Mesendoderm (in vitro differentiated cells): ENCODE measurements at regions not wholly inside any gene's neighbourhood (a gene's known extent, or its start where the extent isn't known, plus 50 kb on each side); places are given as distances from the start of the nearest gene placed in this dataset.

ENCODE experiments used
- DNase-seq: peaks from one replicate; pipeline ENCODE4 v3.0.0; 2013
- H2AK5ac ChIP-seq: 2 replicates; pipeline ENCODE4 v1.6.1; 2013; ENCODE audit warnings: low read length, inconsistent platforms
- H2BK120ac ChIP-seq: 2 replicates; pipeline ENCODE4 v1.6.1; 2013; ENCODE audit warnings: low read depth, mild to moderate bottlenecking, low read length, moderate library complexity, mixed read lengths
- H2BK15ac ChIP-seq: replicated peaks from 2 replicates; pipeline ENCODE4 v1.6.1; 2013; ENCODE audit warnings: low read depth, mild to moderate bottlenecking, moderate library complexity
- H2BK5ac ChIP-seq: 2 replicates; pipeline ENCODE4 v1.6.1; 2013; ENCODE audit warnings: low read length, inconsistent platforms
- H3K18ac ChIP-seq: 2 replicates; pipeline ENCODE4 v1.6.1; 2013; ENCODE audit warnings: mild to moderate bottlenecking, low read length, mixed read lengths
- H3K23ac ChIP-seq: one replicate; pipeline ENCODE4 v1.6.1; 2013; ENCODE audit warnings: low read length
- H3K27ac ChIP-seq: 2 replicates; pipeline ENCODE4 v1.5.1; 2013; ENCODE audit warnings: low read depth, mild to moderate bottlenecking, inconsistent platforms, low read length, moderate library complexity
- H3K27me3 ChIP-seq: 2 replicates; pipeline ENCODE4 v1.6.1; 2013; ENCODE audit warnings: low read length, control low read depth, mild to moderate bottlenecking, inconsistent platforms; ENCODE audit not compliant: insufficient read depth, poor library complexity
- H3K36me3 ChIP-seq: 2 replicates; pipeline ENCODE4 v1.6.1; 2013; ENCODE audit warnings: low read length, inconsistent platforms; ENCODE audit not compliant: control insufficient read depth, insufficient read depth
- H3K4ac ChIP-seq: one replicate; pipeline ENCODE4 v1.6.1; 2013; ENCODE audit warnings: low read depth, mild to moderate bottlenecking, low read length, moderate library complexity
- H3K4me1 ChIP-seq: 2 replicates; pipeline ENCODE4 v1.6.1; 2013; ENCODE audit warnings: low read depth, low read length, inconsistent platforms; ENCODE audit not compliant: control insufficient read depth
- H3K4me2 ChIP-seq: 2 replicates; pipeline ENCODE4 v1.6.1; 2013; ENCODE audit warnings: low read length
- H3K4me3 ChIP-seq: 2 replicates; pipeline ENCODE4 v1.5.1; 2013; ENCODE audit warnings: mild to moderate bottlenecking, low read length
- H3K56ac ChIP-seq: one replicate; pipeline ENCODE4 v1.6.1; 2013; ENCODE audit warnings: low read length
- H3K79me1 ChIP-seq: 2 replicates; pipeline ENCODE4 v1.6.1; 2013; ENCODE audit warnings: low read length, inconsistent platforms
- H3K79me2 ChIP-seq: 2 replicates; pipeline ENCODE4 v1.6.1; 2013; ENCODE audit warnings: mild to moderate bottlenecking, low read length; ENCODE audit not compliant: control insufficient read depth, insufficient read depth
- H3K9ac ChIP-seq: 2 replicates; pipeline ENCODE4 v1.6.1; 2013; ENCODE audit warnings: low read length, inconsistent platforms
- H4K5ac ChIP-seq: one replicate; pipeline ENCODE4 v1.6.1; 2013; ENCODE audit warnings: low read length
- H4K8ac ChIP-seq: one replicate; pipeline ENCODE4 v1.6.1; 2013; ENCODE audit warnings: low read depth, mild to moderate bottlenecking, control low read depth, low read length, moderate library complexity
- WGBS: extraction: QIAGEN DNeasy Blood & Tissue Kit; methylation state at CpG from one replicate; pipeline ENCODE4 v1.1.7; 2013; ENCODE audit warnings: low lambda C conversion rate, missing lambda C conversion rate; ENCODE audit not compliant: insufficient coverage; ENCODE audit errors: extremely low coverage; 5-methylcytosine and 5-hydroxymethylcytosine counted together

- Histone ChIP-seq H3K9ac (no peak overlapping the region), H2AK5ac (no peak overlapping the region), H3K4me3 (no peak overlapping the region), H3K23ac (no peak overlapping the region), H4K5ac (no peak overlapping the region), H2BK5ac (no peak overlapping the region), H4K8ac (no peak overlapping the region), H3K36me3 (no peaks in the 10 kb centered on the region), H2BK15ac (no peak overlapping the region), H3K79me2 (no peaks in the 10 kb centered on the region), H2BK120ac (no peak overlapping the region), H3K18ac (no peak overlapping the region), H3K27me3 (no peaks in the 10 kb centered on the region), H3K56ac (no peak overlapping the region), H3K4me1 (no peaks in the 10 kb centered on the region), H3K4ac (no peak overlapping the region), H3K79me1 (no peaks in the 10 kb centered on the region), H3K27ac (no peak overlapping the region), H3K4me2 (no peak overlapping the region)
- WGBS: no CpG with 5 or more reads among the region's 1 CpG
- no peak for DNase-seq
These were observed 67.5 kb downstream of the PRR32 start for GRCh38 chrX:126886997-126887396.

GRCh38 chrX:126900937-126901336 lies 81.4 kb downstream of the PRR32 start:
- no CpG with 5 or more reads among the region's 3 CpGs for WGBS
- H3K36me3 ChIP-seq: no peaks in the 10 kb centered on the region
- no peak overlapping the region for H4K8ac ChIP-seq
- H3K27me3 ChIP-seq: no peaks in the 10 kb centered on the region
- no peak overlapping the region for H2BK5ac ChIP-seq
- H3K56ac ChIP-seq: no peak overlapping the region
- no peak overlapping the region for H3K18ac ChIP-seq
- H3K4me1 ChIP-seq: no peaks in the 10 kb centered on the region
- H3K79me1 ChIP-seq: no peaks in the 10 kb centered on the region
- no peak overlapping the region for H3K4ac ChIP-seq
- no peak overlapping the region for H3K4me2 ChIP-seq
- no peak overlapping the region for H2BK15ac ChIP-seq
- H2BK120ac ChIP-seq: no peak overlapping the region
- no peak overlapping the region for H2AK5ac ChIP-seq
- no peak overlapping the region for H3K4me3 ChIP-seq
- no peak overlapping the region for H3K23ac ChIP-seq
- no peak for DNase-seq
- H3K27ac ChIP-seq: no peak overlapping the region
- no peak overlapping the region for H3K9ac ChIP-seq
- no peaks in the 10 kb centered on the region for H3K79me2 ChIP-seq
- H4K5ac ChIP-seq: no peak overlapping the region

DNA sequence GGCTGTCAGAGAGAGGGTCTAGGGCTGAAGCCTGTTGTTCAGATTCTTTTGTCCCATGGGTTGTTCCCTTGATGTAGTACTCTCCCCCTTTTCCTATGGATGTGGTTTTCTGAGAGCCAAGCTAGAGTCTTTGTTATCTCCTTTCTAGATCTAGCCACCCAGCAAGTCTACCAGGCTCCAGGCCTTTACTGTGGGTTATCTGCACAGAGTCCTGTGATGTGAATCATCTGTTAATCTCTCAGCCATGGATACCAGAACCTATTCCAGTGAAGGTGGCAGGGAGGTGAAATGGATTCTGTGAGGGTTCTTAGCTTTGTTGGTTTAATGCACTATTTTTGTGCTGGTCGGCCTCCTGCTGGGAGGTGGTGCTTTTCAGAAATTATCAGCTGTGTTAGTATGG lies 109.5 kb downstream of the PRR32 start:
- Histone ChIP-seq H3K79me1 (no peaks in the 10 kb centered on the region), H3K23ac (no peak overlapping the region), H3K27me3 (no peaks in the 10 kb centered on the region), H2AK5ac (no peak overlapping the region), H4K8ac (no peak overlapping the region), H3K56ac (no peak overlapping the region), H3K4ac (no peak overlapping the region), H2BK120ac (no peak overlapping the region), H2BK5ac (no peak overlapping the region), H3K18ac (no peak overlapping the region), H2BK15ac (no peak overlapping the region), H3K4me3 (no peak overlapping the region), H3K4me1 (no peaks in the 10 kb centered on the region), H4K5ac (no peak overlapping the region), H3K79me2 (no peaks in the 10 kb centered on the region), H3K4me2 (no peak overlapping the region), H3K9ac (no peak overlapping the region), H3K27ac (no peak overlapping the region), H3K36me3 (no peaks in the 10 kb centered on the region)
- peak; percentile 7 for DNase-seq
- WGBS: no CpG with 5 or more reads among the region's 1 CpG

DNA sequence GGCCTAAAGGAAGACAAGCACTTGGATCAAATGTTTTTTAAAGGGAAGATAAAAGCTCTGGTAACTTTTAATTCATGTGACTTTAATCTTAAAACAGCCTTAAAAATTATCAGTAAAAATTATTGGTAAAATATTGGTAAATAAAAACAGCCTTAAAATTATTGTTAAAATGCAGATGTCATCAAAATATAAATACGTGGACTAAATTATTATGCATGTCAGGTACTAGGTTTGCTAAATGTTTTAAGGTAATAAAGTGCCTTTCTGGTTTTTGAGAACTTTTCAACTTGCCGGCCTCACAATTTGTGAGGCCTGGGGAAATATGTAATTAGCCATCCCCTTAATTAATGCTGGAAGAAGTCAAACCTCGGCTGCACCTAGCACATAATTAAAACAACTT lies 147.7 kb downstream of the PRR32 start:
- no peak overlapping the region for H3K4ac ChIP-seq
- H3K79me2 ChIP-seq: no peaks in the 10 kb centered on the region
- no peak overlapping the region for H2BK120ac ChIP-seq
- no peak for DNase-seq
- no peak overlapping the region for H4K5ac ChIP-seq
- H3K56ac ChIP-seq: no peak overlapping the region
- no peak overlapping the region for H4K8ac ChIP-seq
- no peaks in the 10 kb centered on the region for H3K27me3 ChIP-seq
- H3K23ac ChIP-seq: no peak overlapping the region
- no peak overlapping the region for H3K27ac ChIP-seq
- no peak overlapping the region for H3K18ac ChIP-seq
- no peak overlapping the region for H2BK15ac ChIP-seq
- H3K36me3 ChIP-seq: no peaks in the 10 kb centered on the region
- H2BK5ac ChIP-seq: no peak overlapping the region
- no peak overlapping the region for H3K9ac ChIP-seq
- no peaks in the 10 kb centered on the region for H3K79me1 ChIP-seq
- H3K4me3 ChIP-seq: no peak overlapping the region
- H3K4me1 ChIP-seq: no peaks in the 10 kb centered on the region
- no peak overlapping the region for H2AK5ac ChIP-seq
- WGBS: no CpG with 5 or more reads among the region's 3 CpGs
- H3K4me2 ChIP-seq: no peak overlapping the region

GRCh38 chrX:126982158-126982557 lies 162.6 kb downstream of the PRR32 start:
- H2AK5ac ChIP-seq: no peak overlapping the region
- no peak overlapping the region for H3K4me3 ChIP-seq
- H3K36me3 ChIP-seq: no peaks in the 10 kb centered on the region
- no peaks in the 10 kb centered on the region for H3K27me3 ChIP-seq
- no peak for DNase-seq
- no peaks in the 10 kb centered on the region for H3K79me1 ChIP-seq
- no CpG with 5 or more reads among the region's 3 CpGs for WGBS
- H4K5ac ChIP-seq: no peak overlapping the region
- H3K18ac ChIP-seq: no peak overlapping the region
- no peak overlapping the region for H3K4me2 ChIP-seq
- H3K9ac ChIP-seq: no peak overlapping the region
- no peak overlapping the region for H3K23ac ChIP-seq
- H3K27ac ChIP-seq: no peak overlapping the region
- no peak overlapping the region for H3K56ac ChIP-seq
- H2BK5ac ChIP-seq: no peak overlapping the region
- no peaks in the 10 kb centered on the region for H3K4me1 ChIP-seq
- H3K4ac ChIP-seq: no peak overlapping the region
- no peak overlapping the region for H2BK15ac ChIP-seq
- H2BK120ac ChIP-seq: no peak overlapping the region
- no peak overlapping the region for H4K8ac ChIP-seq
- H3K79me2 ChIP-seq: no peaks in the 10 kb centered on the region

DNA sequence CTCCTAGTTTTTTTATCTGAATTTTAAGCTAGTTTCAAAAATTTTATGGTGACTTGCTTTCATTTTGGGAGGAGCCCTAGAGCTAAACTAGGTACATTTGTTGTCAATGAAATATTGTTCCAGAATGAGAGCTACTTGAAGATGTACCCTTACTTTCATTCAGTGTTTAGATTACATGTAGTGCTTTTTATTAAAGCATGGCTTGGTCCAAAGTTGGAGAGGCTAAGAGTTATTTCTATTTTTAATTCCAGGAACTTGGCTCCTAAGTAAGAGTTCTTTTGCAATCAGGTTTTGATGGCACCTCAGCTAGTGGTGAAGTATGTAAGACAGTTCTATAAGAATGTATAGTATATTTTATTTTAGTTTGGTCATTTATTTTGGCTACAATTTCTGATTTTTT lies 165.5 kb downstream of the PRR32 start:
- no peaks in the 10 kb centered on the region for H3K79me1 ChIP-seq
- H3K4me1 ChIP-seq: no peaks in the 10 kb centered on the region
- H4K8ac ChIP-seq: no peak overlapping the region
- no peak overlapping the region for H2BK5ac ChIP-seq
- no peaks in the 10 kb centered on the region for H3K27me3 ChIP-seq
- no peaks in the 10 kb centered on the region for H3K79me2 ChIP-seq
- H3K4ac ChIP-seq: no peak overlapping the region
- no peak overlapping the region for H3K4me2 ChIP-seq
- no peak overlapping the region for H3K9ac ChIP-seq
- H3K56ac ChIP-seq: no peak overlapping the region
- H3K18ac ChIP-seq: no peak overlapping the region
- no peak overlapping the region for H2AK5ac ChIP-seq
- no peak for DNase-seq
- no peak overlapping the region for H3K27ac ChIP-seq
- H4K5ac ChIP-seq: no peak overlapping the region
- H3K36me3 ChIP-seq: no peaks in the 10 kb centered on the region
- no peak overlapping the region for H3K4me3 ChIP-seq
- H3K23ac ChIP-seq: no peak overlapping the region
- no peak overlapping the region for H2BK120ac ChIP-seq
- H2BK15ac ChIP-seq: no peak overlapping the region
